IMR-90 (cell line): ENCODE measurements at regions not wholly inside any gene's neighbourhood (a gene's known extent, or its start where the extent isn't known, plus 50 kb on each side); places are given as distances from the start of the nearest gene placed in this dataset.

Experiments used
- ATAC-seq: fragments of 200-7000 bp; cut with Tn5 transposase; 2 replicates; pipeline ENCODE4 v1.9.1; 2020; ENCODE audit warnings: low read depth, mild to moderate bottlenecking, moderate library complexity
- BruUV-seq: library from RNA; stranded (reverse); fragments of 400-500 nt; replicated peaks from 2 replicates; lab custom pipeline; 2021; lab: Mats Ljungman, UMichigan
- CTCF ChIA-PET: fragments of 300-600 bp; formaldehyde crosslinking; extraction: SDS; loops from one replicate; lab custom pipeline; 2021; ENCODE audit warnings: antibody characterized with exemption; lab: Yijun Ruan, JAX
- POLR2A ChIA-PET: fragments of 300-600 bp; sonication (Branson Sonifier 250); formaldehyde crosslinking; loops from one replicate; lab custom pipeline; 2022; ENCODE audit warnings: antibody characterized with exemption; ENCODE audit not compliant: unreplicated experiment; lab: Charles Lee
- DNase-seq: peaks from one replicate; pipeline ENCODE4 v3.0.0; 2013
- H2AFZ ChIP-seq: replicated peaks from 2 replicates; pipeline ENCODE3; 2013; ENCODE audit warnings: low read length, mild to moderate bottlenecking; ENCODE audit not compliant: poor library complexity
- H2AK5ac ChIP-seq: 2 replicates; pipeline ENCODE4 v1.6.1; 2013; ENCODE audit warnings: low read depth, low read length, inconsistent platforms
- H2AK9ac ChIP-seq: replicated peaks from 2 replicates; pipeline ENCODE3; 2013; ENCODE audit warnings: mild to moderate bottlenecking, low read depth, low read length, moderate library complexity; ENCODE audit not compliant: poor library complexity
- H2BK120ac ChIP-seq: 2 replicates; pipeline ENCODE4 v1.6.1; 2013; ENCODE audit warnings: low read depth, low read length, inconsistent platforms
- H2BK15ac ChIP-seq: 3 replicates; pipeline ENCODE4 v1.6.1; 2013; ENCODE audit warnings: low read depth, low read length, inconsistent platforms
- H2BK20ac ChIP-seq: 2 replicates; pipeline ENCODE4 v1.6.1; 2013; ENCODE audit warnings: low read depth, mild to moderate bottlenecking, inconsistent platforms, low read length, moderate library complexity
- H2BK5ac ChIP-seq: 2 replicates; pipeline ENCODE4 v1.6.1; 2013; ENCODE audit warnings: mild to moderate bottlenecking, low read depth, low read length, inconsistent platforms; ENCODE audit not compliant: poor library complexity, severe bottlenecking
- H3K14ac ChIP-seq: replicated peaks from 2 replicates; pipeline ENCODE4 v1.6.1; 2013; ENCODE audit warnings: low read depth, low read length, inconsistent platforms
- H3K18ac ChIP-seq: 2 replicates; pipeline ENCODE4 v1.6.1; 2013; ENCODE audit warnings: low read depth, low read length, control low read depth
- H3K23ac ChIP-seq: 2 replicates; pipeline ENCODE4 v1.6.1; 2013; ENCODE audit warnings: low read depth, low read length, inconsistent platforms
- H3K27ac ChIP-seq: 2 replicates; pipeline ENCODE4 v1.5.1; 2013; ENCODE audit warnings: mild to moderate bottlenecking, control low read depth, low read length; ENCODE audit not compliant: insufficient read depth
- H3K27me3 ChIP-seq: 2 replicates; pipeline ENCODE4 v1.6.1; 2013; ENCODE audit warnings: low read length; ENCODE audit not compliant: control insufficient read depth, insufficient read depth
- H3K36me3 ChIP-seq: 2 replicates; pipeline ENCODE4 v1.6.1; 2013; ENCODE audit warnings: low read length, mixed read lengths; ENCODE audit not compliant: control insufficient read depth, insufficient read depth
- H3K4ac ChIP-seq: 2 replicates; pipeline ENCODE4 v1.6.1; 2013; ENCODE audit warnings: low read depth, low read length, inconsistent platforms
- H3K4me1 ChIP-seq: 2 replicates; pipeline ENCODE4 v1.6.1; 2013; ENCODE audit warnings: low read length, mixed read lengths; ENCODE audit not compliant: control insufficient read depth, insufficient read depth
- H3K4me2 ChIP-seq: 2 replicates; pipeline ENCODE4 v1.6.1; 2013; ENCODE audit warnings: low read depth, mild to moderate bottlenecking, control low read depth, low read length, moderate library complexity
- H3K4me3 ChIP-seq: 2 replicates; pipeline ENCODE4 v1.5.1; 2013; ENCODE audit warnings: low read depth, mild to moderate bottlenecking, control low read depth, low read length, moderate library complexity; ENCODE audit not compliant: insufficient read depth
- H3K56ac ChIP-seq: 2 replicates; pipeline ENCODE4 v1.6.1; 2013; ENCODE audit warnings: low read length, inconsistent platforms; ENCODE audit not compliant: insufficient read depth; ENCODE audit errors: extremely low read depth
- H3K79me1 ChIP-seq, 2 experiments: 2 replicates each; pipeline ENCODE4 v1.6.1; 2013; ENCODE audit warnings: low read length in 2 of 2, inconsistent platforms in 1 of 2, low read depth in 1 of 2
- H3K9ac ChIP-seq: 2 replicates; pipeline ENCODE4 v1.6.1; 2013; ENCODE audit warnings: low read depth, low read length, control low read depth
- H3K9me1 ChIP-seq: 2 replicates; pipeline ENCODE4 v1.6.1; 2013; ENCODE audit warnings: low read length, inconsistent platforms; ENCODE audit not compliant: insufficient read depth
- H3K9me3 ChIP-seq: 2 replicates; pipeline ENCODE4 v1.6.1; 2013; ENCODE audit warnings: low read length; ENCODE audit not compliant: control insufficient read depth, insufficient read depth
- H4K20me1 ChIP-seq: 2 replicates; pipeline ENCODE4 v1.6.1; 2013; ENCODE audit warnings: low read length, inconsistent platforms; ENCODE audit not compliant: insufficient read depth
- H4K5ac ChIP-seq: 2 replicates; pipeline ENCODE4 v1.6.1; 2013; ENCODE audit warnings: mild to moderate bottlenecking, low read depth, low read length, control low read depth
- H4K8ac ChIP-seq, 2 experiments: 2 replicates each; pipeline ENCODE4 v1.6.1; 2013; ENCODE audit warnings: low read depth in 2 of 2, low read length in 2 of 2, control low read depth in 1 of 2, inconsistent platforms in 1 of 2
- H4K91ac ChIP-seq: 2 replicates; pipeline ENCODE4 v1.6.1; 2013; ENCODE audit warnings: low read depth, low read length, inconsistent platforms; ENCODE audit not compliant: insufficient read depth
- BHLHE40 ChIP-seq: fragments of 150-350 bp; IDR thresholded peaks from 2 replicates; pipeline ENCODE4 v1.6.1; 2016; ENCODE audit warnings: mild to moderate bottlenecking, low read depth, low read length
- CEBPB ChIP-seq: IDR thresholded peaks from 2 replicates; pipeline ENCODE4 v1.6.1; 2012; ENCODE audit warnings: low read depth, low read length, improper control_type of control experiment
- CHD1 ChIP-seq: IDR thresholded peaks from 2 replicates; pipeline ENCODE4 v1.6.1; 2012; ENCODE audit warnings: low read depth, low read length, improper control_type of control experiment
- FOS ChIP-seq: fragments of 150-350 bp; IDR thresholded peaks from 2 replicates; pipeline ENCODE4 v1.6.1; 2016; ENCODE audit warnings: low read depth, low read length
- MAFK ChIP-seq: IDR thresholded peaks from 2 replicates; pipeline ENCODE4 v1.6.1; 2012; ENCODE audit warnings: low read depth, low read length, improper control_type of control experiment
- MAZ ChIP-seq: IDR thresholded peaks from 2 replicates; pipeline ENCODE4 v1.6.1; 2012; ENCODE audit warnings: low read depth, mild to moderate bottlenecking, low read length, improper control_type of control experiment, moderate library complexity, borderline replicate concordance
- MXI1 ChIP-seq: IDR thresholded peaks from 2 replicates; pipeline ENCODE4 v1.6.1; 2012; ENCODE audit warnings: low read depth, mild to moderate bottlenecking, low read length, moderate library complexity, borderline replicate concordance
- NFE2L2 ChIP-seq: fragments of 150-350 bp; IDR thresholded peaks from 2 replicates; pipeline ENCODE4 v1.6.1; 2016; ENCODE audit warnings: low read depth, mild to moderate bottlenecking, low read length
- POLR2A ChIP-seq: IDR thresholded peaks from 2 replicates; pipeline ENCODE4 v1.6.1; 2012; ENCODE audit warnings: mild to moderate bottlenecking, low read depth, low read length
- RAD21 ChIP-seq: IDR thresholded peaks from 2 replicates; pipeline ENCODE4 v1.6.1; 2012; ENCODE audit warnings: low read length, improper control_type of control experiment
- RCOR1 ChIP-seq: IDR thresholded peaks from 2 replicates; pipeline ENCODE4 v1.6.1; 2012; ENCODE audit warnings: mild to moderate bottlenecking, low read length, improper control_type of control experiment; ENCODE audit not compliant: insufficient replicate concordance
- RFX5 ChIP-seq: IDR thresholded peaks from 2 replicates; pipeline ENCODE4 v1.8.0; 2012; ENCODE audit warnings: low read depth, mild to moderate bottlenecking, low read length, moderate library complexity
- WGBS, 2 experiments: methylation state at CpG; one replicate each; pipeline versions ENCODE4 v1.1.5 to v1.1.7; 2013; ENCODE audit warnings: missing lambda C conversion rate in 2 of 2; ENCODE audit not compliant: insufficient read length in 1 of 2; ENCODE audit errors: extremely low coverage in 2 of 2; 5-methylcytosine and 5-hydroxymethylcytosine counted together
- dilution Hi-C: fragments of 300-500 bp; cut with HindIII; formaldehyde crosslinking; loops from one replicate; pipeline ENCODE4 v1.14.3; 2018; ENCODE audit warnings: low sequenced_read_pairs; ENCODE audit not compliant: unreplicated experiment
- in situ Hi-C: fragments of 300-500 bp; cut with MboI; formaldehyde crosslinking; loops from 3 replicates; pipeline ENCODE4 v1.14.3; 2019; ENCODE audit warnings: low sequenced_read_pairs, inconsistent platforms, mixed read lengths
- intact Hi-C: fragments of 100-400 bp; cut with micrococcal nuclease; formaldehyde crosslinking; loops from 2 replicates; pipeline ENCODE4 v1.10.0; 2022
- TF ChIP-seq, protein P1 (sequence below): fragments of 150-350 bp; IDR thresholded peaks from 2 replicates; pipeline ENCODE4 v1.6.1; 2016; ENCODE audit warnings: low read depth, mild to moderate bottlenecking, low read length, moderate library complexity, borderline replicate concordance
- TF ChIP-seq, protein P2 (sequence below): conservative IDR thresholded peaks from 2 replicates; pipeline ENCODE4 v1.5.1; 2012; ENCODE audit warnings: mild to moderate bottlenecking, low read depth, low read length, improper control_type of control experiment
- TF ChIP-seq, protein P3 (sequence below): fragments of 150-350 bp; IDR thresholded peaks from 2 replicates; pipeline ENCODE4 v1.6.1; 2017; ENCODE audit warnings: mild to moderate bottlenecking, antibody characterized with exemption, low read length, low read depth

DNA sequence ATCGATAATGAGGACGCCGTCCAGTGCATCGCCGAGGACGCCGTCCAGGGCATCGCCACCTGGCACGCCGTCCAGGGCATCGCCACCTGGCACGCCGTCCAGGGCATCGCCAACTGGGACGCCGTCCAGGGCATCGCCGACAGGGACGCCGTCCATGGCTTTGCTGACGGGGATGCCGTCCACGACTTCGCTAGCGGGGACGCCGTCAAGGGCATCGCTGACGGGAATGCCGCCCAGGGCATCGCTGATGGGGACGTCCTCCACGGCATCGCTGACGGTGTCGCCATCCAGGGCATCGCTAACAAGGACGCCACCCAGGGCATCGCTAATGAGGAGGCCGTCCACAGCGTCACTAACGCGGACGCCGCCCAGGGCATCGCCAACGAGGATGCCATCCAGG is 946.5 kb downstream of the TUBA3C start:
- BruUV-seq, result no TSS peak
- CTCF ChIA-PET, result no interaction called here
- H3K4ac ChIP-seq, result no peak overlapping the region
- H3K4me1 ChIP-seq, result no peaks in the 10 kb centered on the region
- no peak overlapping the region for H3K56ac ChIP-seq
- H3K79me1 ChIP-seq, result no peaks in the 10 kb centered on the region
- H3K9me3 ChIP-seq, result peaks cover 33% of the 10 kb centered on the region; the same call in 1 of the 2 replicates
- no peak overlapping the region for H4K8ac ChIP-seq
- no peaks in the 10 kb centered on the region for H3K36me3 ChIP-seq
- H4K91ac ChIP-seq, result no peak overlapping the region
- DNase-seq, result no peak
- WGBS, 2 experiments, result 96% methylated on average over 40 of the region's 47 CpGs; no CpG with 5 or more reads in 1 of the 2 experiments
- H4K5ac ChIP-seq, result no peak overlapping the region
- no peak overlapping the region for H3K14ac ChIP-seq
- no peak overlapping the region for H2AFZ ChIP-seq
- no peak overlapping the region for H2BK120ac ChIP-seq
- in situ Hi-C loops (no loop called here), dilution Hi-C loops (no loop called here), intact Hi-C loops (no loop called here)
- H3K4me2 ChIP-seq, result no peak overlapping the region
- no peak overlapping the region for H2AK9ac ChIP-seq
- no peak overlapping the region for H3K27ac ChIP-seq
- POLR2A ChIA-PET, result no interaction called here
- no peak overlapping the region for H3K4me3 ChIP-seq
- H3K23ac ChIP-seq, result no peak overlapping the region
- no peak overlapping the region for H3K9ac ChIP-seq
- H3K18ac ChIP-seq, result no peak overlapping the region
- ATAC-seq, result no peak
- no peaks in the 10 kb centered on the region for H3K9me1 ChIP-seq
- H3K27me3 ChIP-seq, result no peaks in the 10 kb centered on the region
- H2BK20ac ChIP-seq, result no peak overlapping the region
- H2AK5ac ChIP-seq, result no peak overlapping the region
- no peak for TF ChIP-seq CEBPB
- no peak for TF ChIP-seq BHLHE40
- TF ChIP-seq CHD1, result no peak
- no peak for TF ChIP-seq POLR2A
- no peak for TF ChIP-seq RAD21
- TF ChIP-seq NFE2L2, result no peak
- TF ChIP-seq MXI1, result no peak
- no peak for TF ChIP-seq FOS
- no peak for TF ChIP-seq RCOR1
- TF ChIP-seq, protein P1, sequence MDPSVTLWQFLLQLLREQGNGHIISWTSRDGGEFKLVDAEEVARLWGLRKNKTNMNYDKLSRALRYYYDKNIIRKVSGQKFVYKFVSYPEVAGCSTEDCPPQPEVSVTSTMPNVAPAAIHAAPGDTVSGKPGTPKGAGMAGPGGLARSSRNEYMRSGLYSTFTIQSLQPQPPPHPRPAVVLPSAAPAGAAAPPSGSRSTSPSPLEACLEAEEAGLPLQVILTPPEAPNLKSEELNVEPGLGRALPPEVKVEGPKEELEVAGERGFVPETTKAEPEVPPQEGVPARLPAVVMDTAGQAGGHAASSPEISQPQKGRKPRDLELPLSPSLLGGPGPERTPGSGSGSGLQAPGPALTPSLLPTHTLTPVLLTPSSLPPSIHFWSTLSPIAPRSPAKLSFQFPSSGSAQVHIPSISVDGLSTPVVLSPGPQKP, result no peak
- TF ChIP-seq, protein P2, sequence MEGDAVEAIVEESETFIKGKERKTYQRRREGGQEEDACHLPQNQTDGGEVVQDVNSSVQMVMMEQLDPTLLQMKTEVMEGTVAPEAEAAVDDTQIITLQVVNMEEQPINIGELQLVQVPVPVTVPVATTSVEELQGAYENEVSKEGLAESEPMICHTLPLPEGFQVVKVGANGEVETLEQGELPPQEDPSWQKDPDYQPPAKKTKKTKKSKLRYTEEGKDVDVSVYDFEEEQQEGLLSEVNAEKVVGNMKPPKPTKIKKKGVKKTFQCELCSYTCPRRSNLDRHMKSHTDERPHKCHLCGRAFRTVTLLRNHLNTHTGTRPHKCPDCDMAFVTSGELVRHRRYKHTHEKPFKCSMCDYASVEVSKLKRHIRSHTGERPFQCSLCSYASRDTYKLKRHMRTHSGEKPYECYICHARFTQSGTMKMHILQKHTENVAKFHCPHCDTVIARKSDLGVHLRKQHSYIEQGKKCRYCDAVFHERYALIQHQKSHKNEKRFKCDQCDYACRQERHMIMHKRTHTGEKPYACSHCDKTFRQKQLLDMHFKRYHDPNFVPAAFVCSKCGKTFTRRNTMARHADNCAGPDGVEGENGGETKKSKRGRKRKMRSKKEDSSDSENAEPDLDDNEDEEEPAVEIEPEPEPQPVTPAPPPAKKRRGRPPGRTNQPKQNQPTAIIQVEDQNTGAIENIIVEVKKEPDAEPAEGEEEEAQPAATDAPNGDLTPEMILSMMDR, result no peak
- TF ChIP-seq MAFK, result no peak
- TF ChIP-seq, protein P3, sequence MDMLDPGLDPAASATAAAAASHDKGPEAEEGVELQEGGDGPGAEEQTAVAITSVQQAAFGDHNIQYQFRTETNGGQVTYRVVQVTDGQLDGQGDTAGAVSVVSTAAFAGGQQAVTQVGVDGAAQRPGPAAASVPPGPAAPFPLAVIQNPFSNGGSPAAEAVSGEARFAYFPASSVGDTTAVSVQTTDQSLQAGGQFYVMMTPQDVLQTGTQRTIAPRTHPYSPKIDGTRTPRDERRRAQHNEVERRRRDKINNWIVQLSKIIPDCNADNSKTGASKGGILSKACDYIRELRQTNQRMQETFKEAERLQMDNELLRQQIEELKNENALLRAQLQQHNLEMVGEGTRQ, result no peak
- no peak for TF ChIP-seq RFX5
- no peak for TF ChIP-seq MAZ
- H4K20me1 ChIP-seq, result no peaks in the 10 kb centered on the region
- no peak overlapping the region for H2BK5ac ChIP-seq
- H2BK15ac ChIP-seq, result no peak overlapping the region
